ENCODE measurements at regions not wholly inside any gene's neighbourhood (a gene's known extent, or its start where the extent isn't known, plus 50 kb on each side); places are given as distances from the start of the nearest gene placed in this dataset.

DNA sequence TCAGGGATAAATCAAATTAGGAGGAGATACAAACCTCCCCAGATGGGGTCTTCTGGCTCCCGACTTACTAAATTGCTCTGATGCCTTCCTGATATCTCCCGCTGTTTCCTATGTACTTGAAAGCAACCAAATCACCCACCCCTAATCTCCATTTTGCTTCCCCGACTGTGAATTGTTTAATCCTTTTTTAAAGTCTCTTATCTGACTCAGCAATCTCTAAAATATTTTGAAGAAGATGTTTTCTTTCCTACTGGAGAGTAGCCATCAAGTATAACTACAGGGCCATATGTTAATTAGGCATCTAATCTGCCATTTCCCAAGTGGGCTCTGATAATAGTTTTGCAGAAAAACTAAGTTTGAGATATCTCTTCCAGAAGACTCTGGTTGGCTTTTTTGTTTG is 365.2 kb upstream of the MAF start:
- Histone ChIP-seq H3K23ac (ENCODE audit: low read length in 2 of 2) (no peak overlapping the region), H3K4me2 (ENCODE audit: low read length, poor library complexity, severe bottlenecking) (no peak overlapping the region), H4K8ac (ENCODE audit: low read length) (no peak overlapping the region), H3K18ac (ENCODE audit: low read depth in 1 of 2, low read length in 2 of 2) (no peak overlapping the region), H2BK120ac (ENCODE audit: low read depth, low read length) (no peak overlapping the region), H2AK5ac (ENCODE audit: low read length, severe bottlenecking) (no peak overlapping the region), H2BK15ac (ENCODE audit: low read depth, poor library complexity, severe bottlenecking) (no peak overlapping the region), H2BK5ac (ENCODE audit: low read depth, low read length, poor library complexity, severe bottlenecking) (no peak overlapping the region), H3K9ac (ENCODE audit: low read length) (no peak overlapping the region), H4K91ac (ENCODE audit: low read length) (no peak overlapping the region), H3K4me1 (ENCODE audit: control insufficient read depth, insufficient read depth, low read depth, low read length) (no peaks in the 10 kb centered on the region), H3K4ac (ENCODE audit: low read depth in 1 of 2, low read length in 2 of 2) (no peak overlapping the region), H3K27ac (ENCODE audit: low read length, poor library complexity, severe bottlenecking) (no peak overlapping the region), H3K27me3 (ENCODE audit: control insufficient read depth in 1 of 2, insufficient read depth in 1 of 2, low read length in 2 of 2) (peaks cover 0 to 13% of the 10 kb centered on the region in 2 experiments), H3K4me3 (ENCODE audit: insufficient read depth in 1 of 2, low read depth in 1 of 2, low read length in 2 of 2) (no peak overlapping the region), H3K9me3 (ENCODE audit: control insufficient read depth, low read length) (no peaks in the 10 kb centered on the region), H2BK12ac (ENCODE audit: low read length in 2 of 2) (no peak overlapping the region), H3K79me1 (replicated peaks; ENCODE audit: low read length, poor library complexity, severe bottlenecking) (no peaks in the 10 kb centered on the region), H2AFZ (ENCODE audit: low read depth, low read length) (no peak overlapping the region), H3K36me3 (ENCODE audit: control insufficient read depth in 1 of 2, insufficient read depth in 2 of 2, low read depth in 1 of 2, low read length in 2 of 2) (no peaks in the 10 kb centered on the region), H3K14ac (ENCODE audit: low read length in 2 of 2) (no peak overlapping the region)
- WGBS = 85% methylated on average over 2 of the region's 3 CpGs
- DNase-seq = no peak

DNA sequence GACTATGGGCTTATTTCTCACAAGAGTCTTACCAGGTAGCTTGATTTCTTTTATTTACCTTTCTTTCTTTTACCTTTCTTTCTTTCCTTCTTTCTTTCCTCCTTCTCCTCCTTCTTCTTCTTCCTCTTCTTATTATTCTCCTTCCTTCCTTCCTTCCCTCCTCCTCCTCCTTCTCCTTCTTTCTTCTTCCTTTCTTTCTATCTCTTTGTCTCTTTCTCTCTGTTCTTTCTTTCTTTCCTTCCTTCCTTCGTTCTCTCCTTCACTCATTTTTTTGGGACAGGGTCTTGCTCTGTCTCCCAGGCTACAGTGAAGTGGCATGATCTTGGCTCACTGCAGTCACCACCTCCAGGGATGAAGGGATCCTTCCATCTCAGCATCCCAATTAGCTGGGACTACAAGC is 363.6 kb upstream of the MAF start:
- H3K4ac ChIP-seq (ENCODE audit: low read depth in 1 of 2, low read length in 2 of 2) = no peak overlapping the region
- H3K27me3 ChIP-seq (ENCODE audit: control insufficient read depth in 1 of 2, insufficient read depth in 1 of 2, low read length in 2 of 2) = peaks cover 0 to 13% of the 10 kb centered on the region in 2 experiments
- H3K4me3 ChIP-seq (ENCODE audit: insufficient read depth in 1 of 2, low read depth in 1 of 2, low read length in 2 of 2) = no peak overlapping the region
- H3K4me2 ChIP-seq (ENCODE audit: low read length, poor library complexity, severe bottlenecking) = no peak overlapping the region
- H2AFZ ChIP-seq (ENCODE audit: low read depth, low read length) = no peak overlapping the region
- no peaks in the 10 kb centered on the region for H3K79me1 ChIP-seq (replicated peaks; ENCODE audit: low read length, poor library complexity, severe bottlenecking)
- no peak overlapping the region for H2BK15ac ChIP-seq (ENCODE audit: low read depth, poor library complexity, severe bottlenecking)
- H2AK5ac ChIP-seq (ENCODE audit: low read length, severe bottlenecking) = no peak overlapping the region
- 71% methylated on average over 1 of the region's 1 CpG for WGBS
- no peak overlapping the region for H3K9ac ChIP-seq (ENCODE audit: low read length)
- H2BK120ac ChIP-seq (ENCODE audit: low read depth, low read length) = no peak overlapping the region
- no peak overlapping the region for H4K8ac ChIP-seq (ENCODE audit: low read length)
- H2BK5ac ChIP-seq (ENCODE audit: low read depth, low read length, poor library complexity, severe bottlenecking) = no peak overlapping the region
- no peak for DNase-seq
- no peak overlapping the region for H3K14ac ChIP-seq (ENCODE audit: low read length in 2 of 2)
- H4K91ac ChIP-seq (ENCODE audit: low read length) = no peak overlapping the region
- no peak overlapping the region for H3K23ac ChIP-seq (ENCODE audit: low read length in 2 of 2)
- no peak overlapping the region for H3K27ac ChIP-seq (ENCODE audit: low read length, poor library complexity, severe bottlenecking)
- no peak overlapping the region for H3K18ac ChIP-seq (ENCODE audit: low read depth in 1 of 2, low read length in 2 of 2)
- H3K36me3 ChIP-seq (ENCODE audit: control insufficient read depth in 1 of 2, insufficient read depth in 2 of 2, low read depth in 1 of 2, low read length in 2 of 2) = no peaks in the 10 kb centered on the region
- no peak overlapping the region for H2BK12ac ChIP-seq (ENCODE audit: low read length in 2 of 2)
- H3K9me3 ChIP-seq (ENCODE audit: control insufficient read depth, low read length) = no peaks in the 10 kb centered on the region
- no peaks in the 10 kb centered on the region for H3K4me1 ChIP-seq (ENCODE audit: control insufficient read depth, insufficient read depth, low read depth, low read length)

DNA sequence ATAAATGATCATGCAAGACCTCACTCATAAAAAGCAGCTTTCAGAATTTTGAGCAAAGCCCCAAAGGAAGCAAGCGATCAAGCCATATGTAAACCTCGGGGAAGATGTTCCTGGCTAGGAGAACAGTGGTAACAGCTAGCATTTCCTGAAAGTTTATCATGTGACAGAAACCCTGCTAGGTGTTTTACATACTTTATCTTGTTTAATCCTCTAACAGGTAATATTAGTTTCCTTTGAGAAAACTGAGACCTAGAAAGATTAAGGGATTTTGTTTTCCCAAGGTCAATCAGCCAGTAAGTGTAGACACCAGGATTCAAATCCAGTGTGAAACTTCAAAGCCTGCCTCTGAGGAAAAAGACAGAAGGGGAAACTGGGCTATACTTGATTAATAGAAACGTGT is 362.4 kb upstream of the MAF start:
- Histone ChIP-seq H2AK5ac (ENCODE audit: low read length, severe bottlenecking) (no peak overlapping the region), H4K8ac (ENCODE audit: low read length) (no peak overlapping the region), H2BK5ac (ENCODE audit: low read depth, low read length, poor library complexity, severe bottlenecking) (no peak overlapping the region), H3K9ac (ENCODE audit: low read length) (no peak overlapping the region), H3K4ac (ENCODE audit: low read depth in 1 of 2, low read length in 2 of 2) (no peak overlapping the region), H2AFZ (ENCODE audit: low read depth, low read length) (no peak overlapping the region), H3K4me3 (ENCODE audit: insufficient read depth in 1 of 2, low read depth in 1 of 2, low read length in 2 of 2) (no peak overlapping the region), H3K27ac (ENCODE audit: low read length, poor library complexity, severe bottlenecking) (no peak overlapping the region), H3K4me2 (ENCODE audit: low read length, poor library complexity, severe bottlenecking) (no peak overlapping the region), H3K23ac (ENCODE audit: low read length in 2 of 2) (no peak overlapping the region), H3K9me3 (ENCODE audit: control insufficient read depth, low read length) (no peaks in the 10 kb centered on the region), H4K91ac (ENCODE audit: low read length) (no peak overlapping the region), H2BK12ac (ENCODE audit: low read length in 2 of 2) (no peak overlapping the region), H3K79me1 (replicated peaks; ENCODE audit: low read length, poor library complexity, severe bottlenecking) (no peaks in the 10 kb centered on the region), H2BK15ac (ENCODE audit: low read depth, poor library complexity, severe bottlenecking) (no peak overlapping the region), H3K27me3 (ENCODE audit: control insufficient read depth in 1 of 2, insufficient read depth in 1 of 2, low read length in 2 of 2) (peaks cover 0 to 13% of the 10 kb centered on the region in 2 experiments), H3K14ac (ENCODE audit: low read length in 2 of 2) (no peak overlapping the region), H3K36me3 (ENCODE audit: control insufficient read depth in 1 of 2, insufficient read depth in 2 of 2, low read depth in 1 of 2, low read length in 2 of 2) (no peaks in the 10 kb centered on the region), H3K18ac (ENCODE audit: low read depth in 1 of 2, low read length in 2 of 2) (no peak overlapping the region), H2BK120ac (ENCODE audit: low read depth, low read length) (no peak overlapping the region), H3K4me1 (ENCODE audit: control insufficient read depth, insufficient read depth, low read depth, low read length) (no peaks in the 10 kb centered on the region)
- no peak for DNase-seq
- WGBS = 61% methylated on average over 3 of the region's 3 CpGs

DNA sequence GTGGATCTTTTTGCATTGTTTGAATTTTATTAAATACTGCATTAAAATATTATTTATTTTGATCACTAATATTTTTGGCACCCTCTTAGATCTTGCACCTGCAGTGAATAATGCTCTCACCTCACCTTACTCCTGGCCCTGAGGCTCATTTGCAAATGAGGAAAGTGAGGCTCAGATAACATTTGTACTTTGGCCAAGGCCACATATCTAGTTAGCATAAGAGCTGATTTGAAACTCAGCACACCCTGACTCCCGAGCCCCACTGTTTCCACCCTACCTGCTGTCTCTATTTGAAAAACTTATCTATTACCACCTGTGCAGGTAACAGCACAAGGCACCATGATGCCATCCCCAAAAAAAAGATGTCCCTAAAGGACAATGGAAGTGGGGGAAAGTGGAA is 358.7 kb upstream of the MAF start:
- Histone ChIP-seq H2BK12ac (ENCODE audit: low read length in 2 of 2) (no peak overlapping the region), H3K14ac (ENCODE audit: low read length in 2 of 2) (no peak overlapping the region), H3K27me3 (ENCODE audit: control insufficient read depth in 1 of 2, insufficient read depth in 1 of 2, low read length in 2 of 2) (peaks cover 0 to 4% of the 10 kb centered on the region in 2 experiments), H3K4me3 (ENCODE audit: insufficient read depth in 1 of 2, low read depth in 1 of 2, low read length in 2 of 2) (no peak overlapping the region), H2BK15ac (ENCODE audit: low read depth, poor library complexity, severe bottlenecking) (no peak overlapping the region), H3K27ac (ENCODE audit: low read length, poor library complexity, severe bottlenecking) (no peak overlapping the region), H2AK5ac (ENCODE audit: low read length, severe bottlenecking) (no peak overlapping the region), H3K18ac (ENCODE audit: low read depth in 1 of 2, low read length in 2 of 2) (no peak overlapping the region), H3K23ac (ENCODE audit: low read length in 2 of 2) (no peak overlapping the region), H2BK5ac (ENCODE audit: low read depth, low read length, poor library complexity, severe bottlenecking) (no peak overlapping the region), H3K79me1 (replicated peaks; ENCODE audit: low read length, poor library complexity, severe bottlenecking) (no peaks in the 10 kb centered on the region), H2AFZ (ENCODE audit: low read depth, low read length) (no peak overlapping the region), H4K8ac (ENCODE audit: low read length) (no peak overlapping the region), H3K9ac (ENCODE audit: low read length) (no peak overlapping the region), H3K4me1 (ENCODE audit: control insufficient read depth, insufficient read depth, low read depth, low read length) (no peaks in the 10 kb centered on the region), H3K4me2 (ENCODE audit: low read length, poor library complexity, severe bottlenecking) (no peak overlapping the region), H3K4ac (ENCODE audit: low read depth in 1 of 2, low read length in 2 of 2) (no peak overlapping the region), H4K91ac (ENCODE audit: low read length) (no peak overlapping the region), H3K9me3 (ENCODE audit: control insufficient read depth, low read length) (no peaks in the 10 kb centered on the region), H3K36me3 (ENCODE audit: control insufficient read depth in 1 of 2, insufficient read depth in 2 of 2, low read depth in 1 of 2, low read length in 2 of 2) (no peaks in the 10 kb centered on the region), H2BK120ac (ENCODE audit: low read depth, low read length) (no peak overlapping the region)
- DNase-seq = no peak
- no CpG with 5 or more reads among the region's 1 CpG for WGBS
